GM21529 (cell line): ENCODE measurements at regions not wholly inside any gene's neighbourhood (a gene's known extent, or its start where the extent isn't known, plus 50 kb on each side); places are given as distances from the start of the nearest gene placed in this dataset.
"Not testable (repeated sequence)": the region's sequence is repeated elsewhere in the genome, so short reads cannot be mapped to it uniquely, and the experiment has no call there.

Source experiments
- ATAC-seq: cut with Tn5 transposase; IDR thresholded peaks from one replicate; pipeline ENCODE4 v1.9.1; 2021; ENCODE audit not compliant: unreplicated experiment

DNA sequence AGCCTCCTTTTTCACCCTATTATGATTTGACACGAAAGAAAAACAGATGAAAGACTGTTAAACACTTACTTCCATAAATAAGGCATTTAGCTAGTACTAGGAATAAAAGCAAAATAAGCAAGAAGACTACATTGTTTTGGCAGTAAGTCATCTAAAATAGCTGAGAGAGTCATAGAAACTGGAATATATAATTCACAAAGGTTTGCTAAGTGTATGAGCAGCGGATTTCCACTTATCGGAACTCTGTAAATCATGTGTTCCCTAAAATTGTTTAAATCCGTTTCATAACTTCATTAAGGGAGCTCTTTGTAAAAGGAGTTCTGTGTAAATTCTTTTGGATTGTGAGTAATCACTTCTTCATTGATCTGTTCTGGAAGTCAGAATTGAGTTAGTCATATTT lies 202.5 kb upstream of the CBLB start:
- ATAC-seq: no peak

DNA sequence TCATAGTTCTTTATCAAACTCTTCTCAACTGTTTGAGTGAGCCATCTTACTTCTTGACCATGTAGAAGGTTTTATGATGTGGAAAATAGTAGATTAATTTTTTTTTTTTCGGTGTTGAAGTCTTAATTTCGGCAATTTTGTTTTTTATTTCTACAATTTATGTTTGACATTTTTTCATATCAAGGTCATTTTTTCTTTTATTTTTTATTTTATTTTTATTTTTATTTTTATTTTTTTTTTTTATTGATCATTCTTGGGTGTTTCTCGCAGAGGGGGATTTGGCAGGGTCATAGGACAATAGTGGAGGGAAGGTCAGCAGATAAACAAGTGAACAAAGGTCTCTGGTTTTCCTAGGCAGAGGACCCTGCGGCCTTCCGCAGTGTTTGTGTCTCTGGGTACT lies 203.8 kb upstream of the CBLB start:
- not testable (repeated sequence) for ATAC-seq

DNA sequence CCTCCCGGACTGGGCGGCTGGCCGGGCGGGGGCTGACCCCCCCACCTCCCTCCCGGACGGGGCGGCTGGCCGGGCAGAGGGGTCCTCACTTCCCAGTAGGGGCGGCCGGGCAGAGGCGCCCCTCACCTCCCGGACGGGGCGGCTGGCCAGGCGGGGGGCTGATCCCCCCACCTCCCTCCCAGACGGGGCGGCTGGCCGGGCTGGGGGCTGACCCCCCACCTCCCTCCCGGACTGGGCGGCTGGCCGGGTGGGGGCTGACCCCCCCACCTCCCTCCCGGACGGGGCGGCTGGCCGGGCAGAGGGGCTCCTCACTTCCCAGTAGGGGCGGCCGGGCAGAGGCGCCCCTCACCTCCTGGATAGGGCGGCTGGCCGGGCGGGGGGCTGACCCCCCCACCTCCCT lies 205.0 kb upstream of the CBLB start:
- not testable (repeated sequence) for ATAC-seq

DNA sequence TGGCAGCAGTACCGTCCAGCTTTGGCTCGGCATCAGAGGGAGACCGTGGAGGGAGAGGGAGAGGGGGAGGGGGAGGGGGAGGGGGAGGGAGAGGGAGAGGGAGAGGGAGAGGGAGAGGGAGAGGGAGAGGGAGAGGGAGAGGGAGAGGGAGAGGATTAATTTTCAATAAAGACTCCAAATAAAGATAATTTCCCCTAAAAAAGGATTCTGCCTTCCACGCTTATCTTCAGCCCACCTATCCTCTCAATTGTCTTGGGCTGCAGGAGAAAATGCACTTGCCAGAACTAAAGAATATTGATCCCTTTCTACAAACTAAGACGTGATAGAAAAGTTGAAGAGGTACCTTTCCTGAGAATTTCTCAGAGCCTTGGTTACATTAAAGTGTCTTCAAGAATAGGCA lies 206.9 kb upstream of the CBLB start:
- ATAC-seq: not testable (repeated sequence)

DNA sequence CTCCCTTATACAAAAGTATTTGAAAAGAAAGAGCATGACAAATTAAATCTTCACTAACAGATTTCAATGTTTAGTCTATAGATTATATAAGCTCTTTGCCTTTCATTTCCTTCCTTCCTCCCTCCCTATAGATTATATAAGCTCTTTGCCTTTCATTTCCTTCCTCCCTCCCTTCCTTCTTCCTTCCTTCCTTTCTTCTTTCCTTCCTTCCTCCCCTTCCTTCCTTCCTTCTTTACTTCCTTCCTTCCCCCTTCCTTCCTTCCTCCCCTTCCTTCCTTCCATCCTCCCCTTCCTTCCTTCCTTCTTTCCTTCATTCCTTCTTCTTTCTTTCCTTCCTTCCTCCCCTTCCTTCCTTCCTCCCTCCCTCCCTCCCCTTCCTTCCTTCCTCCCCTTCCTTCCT lies 209.8 kb upstream of the CBLB start:
- ATAC-seq: no peak

DNA sequence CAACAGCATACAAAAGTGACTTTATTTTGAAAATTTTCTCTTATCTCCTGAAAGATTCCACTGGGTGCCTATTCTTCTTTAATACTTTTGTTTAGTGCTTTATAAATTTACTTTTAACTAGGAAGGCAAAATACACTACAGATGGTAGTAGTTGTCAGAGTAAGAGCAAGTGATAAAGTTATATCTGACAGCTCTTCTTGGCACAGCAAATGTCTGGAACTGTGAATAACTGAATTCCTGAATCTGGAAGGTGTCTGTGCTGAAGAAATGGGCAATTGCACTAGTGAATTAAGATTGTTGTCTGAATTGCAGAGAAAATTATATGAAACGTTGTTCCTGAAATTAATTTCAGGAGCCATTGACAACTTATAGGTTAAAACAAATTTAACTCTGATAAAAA lies 213.8 kb upstream of the CBLB start:
- ATAC-seq: no peak

DNA sequence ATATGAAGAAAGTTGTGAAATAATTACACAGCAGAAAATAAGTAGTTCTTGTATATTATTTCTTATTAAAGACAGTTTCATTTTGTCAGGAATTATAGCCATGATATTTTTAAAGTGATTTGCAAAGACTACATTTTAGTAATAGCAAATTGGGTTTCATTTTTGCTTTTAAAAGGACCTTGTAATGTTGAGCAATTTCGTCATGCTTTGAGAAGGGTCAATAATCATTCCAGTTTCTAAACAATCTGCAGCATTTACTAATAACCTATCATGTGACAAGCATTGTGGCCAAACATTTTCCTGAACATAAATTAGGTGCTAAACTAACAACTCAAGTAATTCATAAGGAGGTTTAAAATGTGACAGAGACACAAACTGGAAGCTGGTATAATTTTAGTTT lies 214.4 kb upstream of the CBLB start:
- no peak for ATAC-seq

DNA sequence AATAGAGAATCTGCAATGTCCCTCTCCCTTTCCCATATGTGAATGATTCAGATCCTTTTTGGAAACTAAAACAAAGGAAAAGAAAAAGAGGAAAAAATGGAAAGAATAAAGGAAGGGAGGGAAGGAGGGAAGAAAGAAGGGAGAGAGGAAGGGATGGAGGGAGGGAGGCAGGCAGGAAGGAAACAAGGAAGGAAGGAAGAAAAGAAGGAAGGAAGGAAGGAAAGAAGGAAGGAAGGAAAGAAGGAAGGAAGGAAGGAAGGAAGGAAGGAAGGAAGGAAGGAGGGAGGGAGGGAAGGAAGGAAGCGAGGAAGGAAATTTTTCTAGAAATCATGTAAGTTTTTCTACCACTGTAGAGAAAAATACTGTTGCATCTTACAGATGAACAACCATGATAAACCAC lies 215.0 kb upstream of the CBLB start:
- ATAC-seq: no peak

DNA sequence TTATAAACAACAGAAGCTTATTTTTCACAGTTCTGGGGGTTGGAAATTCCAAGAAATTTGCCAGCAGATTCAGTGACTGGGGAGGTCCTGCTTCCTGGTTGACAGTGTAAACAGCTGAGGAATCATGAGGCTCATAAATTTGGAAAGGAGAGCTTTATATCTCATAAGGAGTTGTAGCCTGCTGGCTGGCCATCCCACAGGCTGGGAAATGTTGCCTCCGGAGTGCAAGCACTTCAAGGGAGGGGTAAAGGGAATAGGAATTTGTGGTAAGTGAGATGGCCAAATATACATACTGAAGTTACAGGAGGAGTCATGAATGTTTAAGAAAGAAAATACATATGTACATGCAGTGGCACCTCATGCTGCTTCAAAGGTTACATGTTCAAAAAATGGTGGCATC lies 217.2 kb upstream of the CBLB start:
- no peak for ATAC-seq

DNA sequence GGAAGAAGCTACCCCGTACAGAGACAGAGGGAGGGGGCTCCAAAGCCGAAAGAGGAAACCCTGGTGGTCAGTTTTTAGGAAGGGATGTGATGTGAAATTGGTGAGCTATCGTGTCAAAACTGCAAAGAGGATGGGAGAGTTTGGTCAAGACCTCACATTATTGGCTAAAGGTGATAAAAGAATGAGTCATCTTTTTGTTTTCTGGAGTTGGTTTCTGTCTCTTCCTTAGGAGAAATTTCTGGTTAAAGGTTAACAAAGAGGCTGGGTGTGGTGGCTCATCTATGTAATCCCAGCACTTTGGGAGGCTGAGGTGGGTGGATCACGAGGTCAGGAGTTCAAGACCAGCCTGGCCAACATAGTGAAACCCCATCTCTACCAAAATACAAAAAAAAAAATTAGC lies 217.8 kb upstream of the CBLB start:
- no peak for ATAC-seq

DNA sequence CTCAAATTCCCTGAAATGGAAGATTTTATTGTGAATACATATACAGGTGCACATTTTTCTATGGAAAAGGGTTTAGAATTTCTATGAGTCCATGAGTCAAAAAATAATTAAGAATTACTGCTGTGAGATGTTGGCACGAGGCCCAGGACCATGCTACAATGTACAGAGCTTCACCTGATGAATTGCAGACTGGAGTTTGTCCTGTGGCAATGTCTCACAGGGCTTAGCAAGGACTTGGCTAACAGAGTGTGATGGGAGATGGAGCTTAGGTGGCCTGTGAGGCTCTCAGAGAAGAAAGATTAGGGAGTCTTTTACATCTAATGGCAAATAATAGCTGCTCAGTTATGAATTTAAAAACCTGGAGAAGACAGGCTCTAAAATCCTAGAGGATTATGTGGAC lies 219.5 kb upstream of the CBLB start:
- no peak for ATAC-seq

DNA sequence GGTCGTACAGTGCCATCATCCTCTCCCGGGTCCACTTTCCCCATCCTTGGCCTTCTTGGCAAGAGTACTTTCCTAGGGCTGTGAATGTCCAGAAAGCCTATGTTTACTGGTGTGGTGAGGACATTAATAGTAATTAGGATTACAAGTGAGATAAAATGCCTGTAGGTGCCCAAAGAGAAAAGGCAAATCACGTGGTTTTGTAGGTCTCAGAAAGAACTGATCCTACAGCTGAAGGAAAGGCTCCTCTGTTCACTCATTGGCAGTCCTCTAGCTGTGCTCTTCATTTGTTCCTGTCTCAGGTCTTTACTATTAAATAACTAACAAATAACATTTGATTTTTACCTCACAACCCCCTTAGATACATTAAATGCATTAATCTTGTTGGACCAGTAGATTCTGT lies 220.1 kb upstream of the CBLB start:
- ATAC-seq: no peak

DNA sequence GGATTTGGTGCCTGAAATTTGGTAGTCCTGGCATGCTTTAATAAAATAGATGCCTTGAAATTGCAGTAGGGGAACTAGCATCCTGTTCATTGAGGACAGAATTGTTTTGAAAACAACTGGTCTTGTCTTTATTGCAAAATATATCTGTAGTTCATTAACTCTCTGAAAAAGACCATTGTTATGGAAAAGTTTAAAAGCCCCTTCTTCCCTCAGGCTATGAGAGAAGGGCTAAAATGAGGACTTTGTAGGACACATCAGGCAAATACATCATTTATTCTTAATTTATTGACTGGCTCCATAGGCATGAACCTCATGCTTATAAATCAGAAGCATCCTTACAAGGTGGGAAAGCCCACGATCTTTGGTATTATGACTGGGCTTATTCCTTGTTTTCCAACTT lies 221.0 kb upstream of the CBLB start:
- ATAC-seq: no peak

DNA sequence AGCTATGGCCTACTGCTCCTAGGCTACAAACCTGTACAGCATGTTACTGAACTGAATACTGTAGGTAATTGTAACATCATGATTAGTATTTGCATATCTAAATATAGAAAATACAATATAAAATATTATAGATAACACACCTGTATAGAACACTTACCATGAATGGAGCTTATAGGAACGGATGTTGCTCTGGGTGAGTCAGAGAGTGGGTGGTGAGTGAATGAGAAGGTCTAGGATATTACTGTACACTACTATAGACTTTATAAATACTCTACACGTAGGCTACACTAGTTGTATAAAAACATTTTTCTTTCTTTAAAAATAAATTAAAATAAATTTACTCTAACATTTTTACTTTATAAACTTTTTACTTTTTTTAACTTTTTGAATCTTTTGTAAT lies 224.0 kb upstream of the CBLB start:
- ATAC-seq: no peak

DNA sequence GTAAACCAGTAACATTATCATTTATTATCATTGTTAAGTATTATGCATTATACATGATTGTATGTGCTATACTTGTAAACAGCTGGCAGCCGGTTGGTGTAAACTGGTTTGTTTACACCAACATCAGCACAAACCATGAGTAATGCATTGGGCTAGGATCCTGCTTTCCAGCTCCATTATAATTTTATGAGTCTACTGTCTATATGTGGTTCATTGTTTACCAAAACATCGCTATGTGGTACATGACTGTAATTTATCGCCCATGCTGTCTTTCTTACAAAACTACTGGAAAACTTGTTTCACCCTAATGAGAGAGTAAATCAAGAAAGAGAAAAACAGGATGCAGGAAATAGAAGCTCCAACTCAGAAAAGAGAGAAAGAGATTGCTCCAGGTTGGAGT lies 224.8 kb upstream of the CBLB start:
- no peak for ATAC-seq

DNA sequence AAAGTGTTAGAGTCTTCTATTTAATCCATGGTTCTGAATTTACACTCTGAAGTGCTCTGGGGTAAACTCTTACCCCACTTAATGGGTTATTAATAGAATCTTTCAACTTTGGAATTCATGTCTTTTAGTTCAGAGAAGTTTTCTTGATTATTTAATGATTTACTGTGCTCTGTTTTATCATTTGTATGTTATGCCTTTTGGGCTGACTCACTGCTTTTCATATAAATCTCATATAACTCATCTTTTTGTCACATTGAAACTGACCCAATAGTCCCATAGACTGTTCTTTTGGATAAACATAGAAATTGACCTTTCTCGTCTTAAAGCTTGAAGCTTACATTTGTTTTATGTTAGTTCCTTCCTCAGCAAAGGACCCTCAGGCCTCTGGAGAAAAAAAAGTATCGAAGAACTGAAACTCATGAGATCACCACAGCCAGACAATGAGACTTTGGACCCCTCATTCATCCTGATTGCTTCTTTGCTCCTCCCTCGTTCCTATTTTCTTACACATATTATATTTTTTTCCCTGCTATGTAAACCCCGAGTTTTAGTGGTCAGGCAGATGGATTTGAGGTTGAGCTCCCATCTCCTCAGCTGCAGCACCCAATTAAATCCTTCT lies 229.1 kb upstream of the CBLB start:
- no peak for ATAC-seq

DNA sequence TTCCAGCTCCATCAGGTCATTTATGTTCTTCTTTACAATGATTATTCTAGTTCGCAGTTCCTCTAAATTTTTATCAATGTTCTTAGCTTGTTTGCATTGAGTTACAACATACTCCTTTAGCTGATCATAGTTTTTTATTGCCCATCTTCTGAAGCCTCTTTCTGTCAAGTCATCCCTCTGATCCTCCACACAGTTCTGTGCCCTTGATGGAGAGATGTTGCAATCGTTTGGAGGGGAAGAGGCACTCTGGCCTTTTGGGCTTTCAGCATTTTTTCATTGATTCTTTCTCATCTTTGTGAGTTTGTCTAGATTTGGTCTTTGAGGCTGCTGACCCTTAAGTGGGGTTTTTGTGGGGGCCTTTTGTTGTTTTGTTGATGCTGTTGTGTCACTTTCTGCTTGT lies 234.6 kb upstream of the CBLB start:
- no peak for ATAC-seq

DNA sequence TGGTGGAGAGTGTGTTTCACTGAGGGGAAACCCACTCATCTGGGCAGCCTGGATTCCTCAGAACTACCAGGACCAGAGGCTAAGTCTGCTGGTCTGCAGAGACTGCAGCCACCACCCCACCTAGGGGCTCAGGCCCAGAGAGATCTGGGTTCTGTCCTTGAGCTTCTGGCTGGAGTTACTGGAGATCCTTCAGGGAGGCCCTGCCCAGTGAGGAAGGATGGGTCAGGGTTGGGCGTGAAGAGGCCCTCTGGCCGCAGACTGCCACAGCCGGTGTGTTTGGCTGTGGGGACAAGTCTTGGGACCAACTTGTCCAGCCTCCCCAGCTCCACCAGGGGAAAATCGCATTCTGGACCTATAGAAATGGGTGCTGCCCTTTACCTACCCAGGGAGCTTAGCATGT lies 235.3 kb upstream of the CBLB start:
- no peak for ATAC-seq

DNA sequence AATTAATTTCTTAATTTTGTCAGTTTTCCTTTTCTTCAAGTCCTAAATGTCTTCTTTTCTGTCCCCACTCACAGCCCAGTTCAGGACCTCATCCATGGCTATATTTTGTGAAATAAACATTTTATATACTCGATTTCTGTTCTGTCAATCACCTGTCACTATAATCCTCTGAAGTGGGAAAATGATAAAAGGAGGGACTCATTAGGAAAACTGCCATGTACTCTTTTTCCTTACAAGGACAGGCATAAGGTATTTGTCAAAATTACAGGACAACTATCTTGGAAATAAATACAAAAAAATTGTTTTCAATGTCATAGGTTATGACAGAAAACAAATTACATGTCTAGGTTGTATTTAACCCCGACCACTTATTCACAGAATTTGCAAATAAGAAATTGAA lies 240.1 kb upstream of the CBLB start:
- no peak for ATAC-seq

DNA sequence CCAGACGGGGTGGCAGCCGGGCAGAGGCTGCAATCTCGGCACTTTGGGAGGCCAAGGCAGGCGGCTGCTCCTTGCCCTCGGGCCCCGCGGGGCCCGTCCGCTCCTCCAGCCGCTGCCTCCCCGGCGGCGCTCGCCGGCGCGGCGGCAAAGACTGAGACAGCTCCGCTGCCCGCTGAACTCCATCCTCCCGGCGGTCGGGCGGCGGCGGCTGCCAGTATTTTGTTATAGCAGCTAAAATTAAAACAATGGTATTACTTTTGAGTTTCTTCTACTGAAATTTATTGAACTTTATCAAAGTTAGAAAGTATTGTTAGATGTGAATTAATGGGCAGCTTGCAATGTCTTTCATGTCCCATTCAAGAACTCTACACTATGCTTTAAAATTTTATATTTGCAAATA lies 243.7 kb upstream of the CBLB start:
- not testable (repeated sequence) for ATAC-seq

DNA sequence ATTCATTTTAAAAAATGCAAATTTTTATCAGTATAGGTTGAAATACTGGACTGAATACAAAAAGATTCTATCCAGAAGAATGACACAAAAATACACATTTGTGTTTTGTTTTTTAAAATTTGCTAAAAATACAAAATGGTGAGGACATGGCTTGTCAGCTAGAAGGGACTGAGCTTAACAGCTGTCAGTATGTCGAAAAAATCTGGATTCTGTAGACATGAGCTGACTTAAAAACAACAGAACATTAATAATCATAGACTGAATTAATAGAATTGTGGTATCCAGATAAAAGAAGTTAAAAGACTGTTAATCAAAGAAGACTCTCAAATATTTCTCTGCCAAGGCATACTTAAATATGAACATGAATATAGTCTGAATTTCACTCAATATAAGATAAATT lies 244.9 kb upstream of the CBLB start:
- ATAC-seq: no peak

DNA sequence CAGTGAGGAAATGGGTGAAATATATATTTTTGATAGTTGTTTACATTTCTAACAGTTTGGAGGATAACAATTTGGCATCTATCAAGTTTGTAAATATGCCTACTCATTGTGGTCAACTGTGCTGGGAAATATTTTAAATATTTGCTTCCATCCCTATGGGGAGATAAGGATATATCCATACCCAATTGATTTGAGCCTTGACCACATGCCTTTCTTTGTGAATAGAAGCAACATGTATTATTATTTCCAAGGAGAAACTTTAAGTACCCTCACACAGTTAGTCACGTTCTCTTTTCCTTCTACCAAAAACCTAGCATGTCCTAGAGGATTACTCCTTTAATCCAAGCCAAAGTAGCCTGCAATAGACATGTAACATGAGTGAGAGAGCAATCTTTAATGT lies 245.4 kb upstream of the CBLB start:
- ATAC-seq: no peak

DNA sequence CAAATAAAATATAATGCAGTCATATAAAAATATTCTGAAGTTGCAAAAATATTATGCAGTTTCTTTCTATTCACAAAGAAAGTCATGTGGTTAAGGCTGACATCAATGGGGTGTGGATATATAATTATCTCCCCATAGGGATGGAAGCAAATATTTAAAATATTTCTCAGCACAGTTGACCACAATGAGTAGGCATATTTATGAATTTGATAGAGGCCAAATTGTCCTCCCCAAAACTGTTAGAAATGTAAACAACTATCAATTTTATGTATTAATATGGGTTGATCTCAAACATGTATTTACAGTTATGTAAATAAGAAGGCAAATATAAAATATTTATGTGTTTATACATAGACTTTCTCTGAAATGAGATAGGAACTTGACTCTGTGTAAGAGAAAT lies 246.0 kb upstream of the CBLB start:
- ATAC-seq: no peak

DNA sequence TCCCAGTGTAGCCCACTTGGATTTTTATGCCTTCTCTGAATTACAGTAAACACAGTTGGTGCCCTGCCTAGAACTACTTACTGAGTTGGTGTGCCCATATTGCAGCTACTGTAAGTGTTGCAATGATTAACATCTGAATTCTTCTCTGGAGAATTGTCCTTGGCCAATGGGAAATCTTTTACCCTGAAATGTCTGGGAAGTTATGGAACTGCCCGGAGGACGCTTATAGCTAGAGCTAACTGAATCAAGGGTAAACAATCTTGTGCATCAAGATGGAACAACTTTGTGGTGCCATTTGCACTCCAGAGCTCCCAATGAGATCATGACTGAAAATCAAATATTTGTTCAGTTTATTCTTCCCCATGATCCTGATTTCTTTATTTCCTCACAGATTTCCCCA lies 246.7 kb upstream of the CBLB start:
- no peak for ATAC-seq
